T-helper 2 cell (primary cell): ENCODE measurements at regions not wholly inside any gene's neighbourhood (a gene's known extent, or its start where the extent isn't known, plus 50 kb on each side); places are given as distances from the start of the nearest gene placed in this dataset.
"Not testable (repeated sequence)": the region's sequence is repeated elsewhere in the genome, so short reads cannot be mapped to it uniquely, and the experiment has no call there.

Source experiments
- DNase-seq, 5 experiments: peaks; one replicate each; pipeline versions ENCODE4 v3.0.0 to v3.0.0-alpha.2; 2012 to 2022

GRCh38 chr4:15294832-15295231, 133.0 kb upstream of the C1QTNF7 start:
- DNase-seq: no peak

GRCh38 chr4:15295421-15296162, 132.2 kb upstream of the C1QTNF7 start:
- DNase-seq: no peak

GRCh38 chr4:15297344-15297743, 130.5 kb upstream of the C1QTNF7 start:
- no peak for DNase-seq

- DNase-seq: no peak
Measured at GRCh38 chr4:15299627-15300026, 128.2 kb upstream of the C1QTNF7 start.

GRCh38 chr4:15303052-15303641, 124.7 kb upstream of the C1QTNF7 start:
- no peak for DNase-seq

- no peak for DNase-seq
Measured at GRCh38 chr4:15314974-15315373, 112.9 kb upstream of the C1QTNF7 start.

GRCh38 chr4:15317246-15317645, 110.6 kb upstream of the C1QTNF7 start:
- DNase-seq: no peak

GRCh38 chr4:15318621-15319348, 109.0 kb upstream of the C1QTNF7 start:
- DNase-seq: no peak

GRCh38 chr4:15320121-15320678, 107.6 kb upstream of the C1QTNF7 start:
- DNase-seq: no peak

- no peak for DNase-seq
Measured at GRCh38 chr4:15322006-15322405, 105.8 kb upstream of the C1QTNF7 start.

- DNase-seq: no peak
Measured at GRCh38 chr4:15325987-15326386, 101.8 kb upstream of the C1QTNF7 start.

- no peak for DNase-seq
Measured at GRCh38 chr4:15327311-15328298, 100.2 kb upstream of the C1QTNF7 start.

GRCh38 chr4:15331930-15332329, 95.9 kb upstream of the C1QTNF7 start:
- no peak for DNase-seq

- no peak for DNase-seq
Measured at GRCh38 chr4:15332377-15332776, 95.5 kb upstream of the C1QTNF7 start.

- DNase-seq: no peak
Measured at GRCh38 chr4:15333692-15334633, 93.9 kb upstream of the C1QTNF7 start.

- DNase-seq: no peak
Measured at GRCh38 chr4:15336410-15337167, 91.2 kb upstream of the C1QTNF7 start.

- DNase-seq: not testable (repeated sequence)
Measured at GRCh38 chr4:15337168-15337657, 90.6 kb upstream of the C1QTNF7 start.

- DNase-seq: no peak
Measured at GRCh38 chr4:15339737-15340136, 88.1 kb upstream of the C1QTNF7 start.

- no peak for DNase-seq
Measured at GRCh38 chr4:15340332-15340731, 87.5 kb upstream of the C1QTNF7 start.
